Endodermal cell (in vitro differentiated cells): ENCODE measurements at regions not wholly inside any gene's neighbourhood (a gene's known extent, or its start where the extent isn't known, plus 50 kb on each side); places are given as distances from the start of the nearest gene placed in this dataset.
A peak's percentile ranks its signal among the peaks of the same experiment; 100 is the strongest.

ENCODE experiments used
- DNase-seq: peaks from one replicate; pipeline ENCODE4 v3.0.0-alpha.2; 2017
- H3K27ac ChIP-seq: 2 replicates; pipeline ENCODE4 v1.5.1; 2013; ENCODE audit warnings: mild to moderate bottlenecking, low read depth, low read length, moderate library complexity
- H3K27me3 ChIP-seq: 2 replicates; pipeline ENCODE4 v1.6.1; 2013; ENCODE audit warnings: mild to moderate bottlenecking, low read length, moderate library complexity; ENCODE audit not compliant: insufficient read depth, control insufficient read depth, poor library complexity, severe bottlenecking
- H3K36me3 ChIP-seq: 2 replicates; pipeline ENCODE4 v1.7.0; 2013; ENCODE audit warnings: mild to moderate bottlenecking, low read length, moderate library complexity; ENCODE audit not compliant: control insufficient read depth, insufficient read depth
- H3K4me1 ChIP-seq: one replicate; pipeline ENCODE4 v1.7.0; 2013; ENCODE audit warnings: low read length; ENCODE audit not compliant: control insufficient read depth, insufficient read depth
- H3K4me3 ChIP-seq: 2 replicates; pipeline ENCODE4 v1.5.1; 2013; ENCODE audit warnings: mild to moderate bottlenecking, low read length, moderate library complexity
- H3K9ac ChIP-seq: 2 replicates; pipeline ENCODE4 v1.6.1; 2013; ENCODE audit warnings: mild to moderate bottlenecking, low read length, moderate library complexity; ENCODE audit not compliant: poor library complexity, severe bottlenecking; ENCODE audit errors: extremely low read depth
- H3K9me3 ChIP-seq: 2 replicates; pipeline ENCODE4 v1.6.1; 2013; ENCODE audit warnings: mild to moderate bottlenecking, low read length, moderate library complexity; ENCODE audit not compliant: control insufficient read depth
- H3K27ac Mint-ChIP-seq: 2 replicates; pipeline ENCODE4 v1.8.0; 2020; ENCODE audit warnings: mixed read lengths
- H3K27me3 Mint-ChIP-seq: 2 replicates; pipeline ENCODE4 v1.8.0; 2021; ENCODE audit warnings: mild to moderate bottlenecking, mixed read lengths; ENCODE audit not compliant: insufficient read depth
- H3K36me3 Mint-ChIP-seq: 2 replicates; pipeline ENCODE4 v1.8.0; 2020; ENCODE audit warnings: low read depth, mixed read lengths
- H3K4me1 Mint-ChIP-seq: 2 replicates; pipeline ENCODE4 v1.8.0; 2020; ENCODE audit warnings: mixed read lengths
- H3K4me3 Mint-ChIP-seq: 2 replicates; pipeline ENCODE4 v1.8.0; 2020; ENCODE audit warnings: mild to moderate bottlenecking, moderate library complexity, mixed read lengths
- H3K9me3 Mint-ChIP-seq: 2 replicates; pipeline ENCODE4 v1.8.0; 2020; ENCODE audit warnings: mild to moderate bottlenecking, mixed read lengths
- WGBS, 2 experiments: methylation state at CpG; one replicate each; pipeline versions ENCODE4 v1.1.5 to v1.1.7; 2013; ENCODE audit warnings: missing lambda C conversion rate in 2 of 2, mixed read lengths in 1 of 2; ENCODE audit not compliant: insufficient coverage in 1 of 2, insufficient read length in 1 of 2; 5-methylcytosine and 5-hydroxymethylcytosine counted together
- TF ChIP-seq, protein P1 (sequence below): fragments of 200-600 bp; sonication (generic); conservative IDR thresholded peaks from 2 replicates; pipeline ENCODE4 v1.5.0; 2021; ENCODE audit warnings: antibody characterized with exemption, mild to moderate bottlenecking

DNA sequence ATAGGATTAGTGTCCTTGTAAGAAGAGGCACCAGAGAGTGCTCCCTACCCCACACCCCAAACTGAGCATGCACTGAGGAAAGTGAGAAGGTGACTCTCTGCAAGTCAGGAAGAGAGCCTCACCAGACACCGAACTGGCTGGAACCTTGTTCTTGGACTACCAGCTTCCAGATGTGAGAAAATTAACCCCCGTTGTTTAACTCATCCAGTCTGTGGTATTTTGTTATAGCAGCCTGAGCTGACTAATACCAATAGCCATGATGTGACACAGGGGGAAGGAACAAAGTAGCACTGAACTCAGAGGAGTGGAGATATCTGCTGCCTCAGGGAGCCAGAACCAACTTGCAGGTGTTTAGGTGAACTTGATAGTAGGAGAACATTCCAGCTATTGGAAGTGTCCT lies 415.2 kb upstream of the ZMIZ1 start:
- WGBS, 2 experiments = 84 to 100% methylated on average over 2 of the region's 2 CpGs
- DNase-seq = no peak
- Mint-ChIP-seq H3K27ac (no peak overlapping the region), H3K4me1 (peaks cover 5% of the 10 kb centered on the region), H3K4me3 (no peak overlapping the region), H3K36me3 (no peaks in the 10 kb centered on the region), H3K27me3 (peaks cover 5% of the 10 kb centered on the region), H3K9me3 (no peaks in the 10 kb centered on the region)
- no peaks in the 10 kb centered on the region for H3K9me3 ChIP-seq
- H3K36me3 ChIP-seq = no peaks in the 10 kb centered on the region
- peaks cover 5% of the 10 kb centered on the region for H3K27me3 ChIP-seq
- TF ChIP-seq, protein P1, sequence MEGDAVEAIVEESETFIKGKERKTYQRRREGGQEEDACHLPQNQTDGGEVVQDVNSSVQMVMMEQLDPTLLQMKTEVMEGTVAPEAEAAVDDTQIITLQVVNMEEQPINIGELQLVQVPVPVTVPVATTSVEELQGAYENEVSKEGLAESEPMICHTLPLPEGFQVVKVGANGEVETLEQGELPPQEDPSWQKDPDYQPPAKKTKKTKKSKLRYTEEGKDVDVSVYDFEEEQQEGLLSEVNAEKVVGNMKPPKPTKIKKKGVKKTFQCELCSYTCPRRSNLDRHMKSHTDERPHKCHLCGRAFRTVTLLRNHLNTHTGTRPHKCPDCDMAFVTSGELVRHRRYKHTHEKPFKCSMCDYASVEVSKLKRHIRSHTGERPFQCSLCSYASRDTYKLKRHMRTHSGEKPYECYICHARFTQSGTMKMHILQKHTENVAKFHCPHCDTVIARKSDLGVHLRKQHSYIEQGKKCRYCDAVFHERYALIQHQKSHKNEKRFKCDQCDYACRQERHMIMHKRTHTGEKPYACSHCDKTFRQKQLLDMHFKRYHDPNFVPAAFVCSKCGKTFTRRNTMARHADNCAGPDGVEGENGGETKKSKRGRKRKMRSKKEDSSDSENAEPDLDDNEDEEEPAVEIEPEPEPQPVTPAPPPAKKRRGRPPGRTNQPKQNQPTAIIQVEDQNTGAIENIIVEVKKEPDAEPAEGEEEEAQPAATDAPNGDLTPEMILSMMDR = no peak
- no peak overlapping the region for H3K9ac ChIP-seq
- H3K4me1 ChIP-seq = no peaks in the 10 kb centered on the region
- no peak overlapping the region for H3K4me3 ChIP-seq
- H3K27ac ChIP-seq = no peak overlapping the region

DNA sequence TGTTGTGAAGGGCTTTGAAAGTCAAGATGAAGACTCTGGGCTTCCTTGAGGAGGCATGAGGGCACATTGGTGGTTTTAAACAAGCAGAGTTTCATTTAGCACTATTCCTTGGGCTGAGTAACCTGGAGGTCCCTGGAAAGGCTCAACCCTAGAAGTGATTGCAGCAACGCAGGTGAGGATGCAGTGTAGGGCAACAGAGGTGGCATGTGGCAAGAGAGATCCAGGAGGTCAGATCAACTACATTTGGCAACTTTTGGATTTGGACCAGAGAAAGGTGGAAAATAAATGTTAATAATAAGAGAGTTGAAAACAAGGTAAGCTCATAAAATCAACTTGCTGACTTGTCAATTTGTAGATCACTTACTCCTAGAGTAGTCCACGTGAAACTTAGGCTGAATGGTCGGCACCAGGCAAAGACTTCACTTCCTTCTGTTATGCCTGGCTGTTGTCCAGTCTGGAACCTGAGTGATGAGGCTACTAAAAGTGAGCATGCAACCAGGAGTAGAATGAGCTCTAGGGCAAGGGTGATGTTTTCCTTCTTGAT lies 414.6 kb upstream of the ZMIZ1 start:
- no peak overlapping the region for H3K4me3 Mint-ChIP-seq

DNA sequence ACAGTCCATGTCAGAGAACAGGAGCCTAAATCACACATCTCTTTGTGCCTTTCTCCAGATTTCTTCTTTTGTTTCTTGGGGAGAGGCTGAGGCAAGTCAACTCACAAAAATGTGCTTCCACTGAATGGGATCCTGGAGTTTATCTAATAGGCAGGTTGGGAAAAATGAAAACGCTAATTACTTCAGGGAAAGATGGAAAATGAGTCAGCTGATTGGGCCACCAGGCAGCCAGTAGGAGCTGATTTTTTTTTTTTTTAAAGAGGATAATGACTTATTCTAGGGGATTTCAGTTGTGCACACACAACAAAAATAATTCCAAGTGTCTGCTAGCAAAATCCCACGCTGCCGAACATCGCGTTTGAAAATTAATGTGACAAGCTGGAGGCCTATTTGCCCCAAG lies 412.8 kb upstream of the ZMIZ1 start:
- no peak overlapping the region for H3K27ac Mint-ChIP-seq
- peak overlapping the region; percentile 100 for H3K27ac ChIP-seq
- no peak overlapping the region for H3K9ac ChIP-seq
- peaks cover 5% of the 10 kb centered on the region for H3K27me3 Mint-ChIP-seq
- H3K9me3 ChIP-seq = no peaks in the 10 kb centered on the region
- H3K4me3 ChIP-seq = no peak overlapping the region
- WGBS, 2 experiments = 93 to 96% methylated on average over 4 to 5 of the region's 5 CpGs
- no peaks in the 10 kb centered on the region for H3K4me1 Mint-ChIP-seq
- TF ChIP-seq, protein P1 = no peak
- no peak for DNase-seq
- H3K4me3 Mint-ChIP-seq = no peak overlapping the region
- H3K4me1 ChIP-seq = no peaks in the 10 kb centered on the region
- H3K36me3 ChIP-seq = no peaks in the 10 kb centered on the region
- peaks cover 5% of the 10 kb centered on the region for H3K27me3 ChIP-seq
- no peaks in the 10 kb centered on the region for H3K9me3 Mint-ChIP-seq
- no peaks in the 10 kb centered on the region for H3K36me3 Mint-ChIP-seq

More for the DNA sequence above, 414.6 kb upstream of the ZMIZ1 start:
- H3K9ac ChIP-seq = no peak overlapping the region
- H3K36me3 ChIP-seq = no peaks in the 10 kb centered on the region
- WGBS, 2 experiments = 91 to 98% methylated on average over 3 of the region's 3 CpGs
- TF ChIP-seq, protein P1 = no peak
- H3K9me3 Mint-ChIP-seq = no peaks in the 10 kb centered on the region
- H3K27me3 Mint-ChIP-seq = peaks cover 5% of the 10 kb centered on the region
- peaks cover 5% of the 10 kb centered on the region for H3K27me3 ChIP-seq
- no peak overlapping the region for H3K27ac Mint-ChIP-seq
- no peaks in the 10 kb centered on the region for H3K9me3 ChIP-seq
- no peaks in the 10 kb centered on the region for H3K36me3 Mint-ChIP-seq
- no peaks in the 10 kb centered on the region for H3K4me1 ChIP-seq
- no peak overlapping the region for H3K27ac ChIP-seq
- DNase-seq = no peak
- peaks cover 5% of the 10 kb centered on the region for H3K4me1 Mint-ChIP-seq
- no peak overlapping the region for H3K4me3 ChIP-seq
